Rectal smooth muscle tissue (tissue), 1 donor: ENCODE measurements at regions not wholly inside any gene's neighbourhood (a gene's known extent, or its start where the extent isn't known, plus 50 kb on each side); places are given as distances from the start of the nearest gene placed in this dataset.
"Not testable (repeated sequence)": the region's sequence is repeated elsewhere in the genome, so short reads cannot be mapped to it uniquely, and the experiment has no call there.

Experiments
- H3K27ac ChIP-seq: one replicate; pipeline ENCODE4 v1.7.0; 2013; ENCODE audit warnings: low read depth, low read length, inconsistent platforms
- H3K27me3 ChIP-seq: one replicate; pipeline ENCODE4 v1.7.0; 2013; ENCODE audit warnings: low read length; ENCODE audit not compliant: control insufficient read depth, insufficient read depth
- H3K36me3 ChIP-seq: one replicate; pipeline ENCODE4 v1.7.0; 2013; ENCODE audit warnings: low read length; ENCODE audit not compliant: control insufficient read depth, insufficient read depth
- H3K4me1 ChIP-seq: one replicate; pipeline ENCODE4 v1.7.0; 2013; ENCODE audit warnings: low read length; ENCODE audit not compliant: control insufficient read depth, insufficient read depth
- H3K4me3 ChIP-seq: one replicate; pipeline ENCODE4 v1.7.0; 2013; ENCODE audit warnings: low read length
- H3K9ac ChIP-seq: one replicate; pipeline ENCODE4 v1.7.0; 2013; ENCODE audit warnings: low read length

- Histone ChIP-seq H3K36me3 (no peaks in the 10 kb centered on the region), H3K9ac (no peak overlapping the region), H3K27ac (no peak overlapping the region), H3K4me3 (no peak overlapping the region), H3K27me3 (no peaks in the 10 kb centered on the region), H3K4me1 (no peaks in the 10 kb centered on the region)
Measured at GRCh38 chr13:44669534-44669933, 93.4 kb upstream of the TSC22D1 start.

- Histone ChIP-seq H3K27me3 (no peaks in the 10 kb centered on the region), H3K9ac (no peak overlapping the region), H3K36me3 (no peaks in the 10 kb centered on the region), H3K4me1 (no peaks in the 10 kb centered on the region), H3K4me3 (no peak overlapping the region), H3K27ac (no peak overlapping the region)
Measured at GRCh38 chr13:44668688-44669087, 92.6 kb upstream of the TSC22D1 start.

GRCh38 chr13:44667943-44668342 lies 91.8 kb upstream of the TSC22D1 start:
- Histone ChIP-seq H3K27me3 (no peaks in the 10 kb centered on the region), H3K36me3 (no peaks in the 10 kb centered on the region), H3K4me3 (no peak overlapping the region), H3K9ac (no peak overlapping the region), H3K27ac (peak overlapping the region; percentile 4), H3K4me1 (no peaks in the 10 kb centered on the region)

GRCh38 chr13:44666538-44666937 lies 90.4 kb upstream of the TSC22D1 start:
- not testable (repeated sequence) for H3K27ac ChIP-seq, H3K9ac ChIP-seq, H3K36me3 ChIP-seq, H3K27me3 ChIP-seq, H3K4me3 ChIP-seq, H3K4me1 ChIP-seq

GRCh38 chr13:44664308-44664707 lies 88.2 kb upstream of the TSC22D1 start:
- no peak overlapping the region for H3K9ac ChIP-seq
- H3K27ac ChIP-seq, result no peak overlapping the region
- no peaks in the 10 kb centered on the region for H3K36me3 ChIP-seq
- no peak overlapping the region for H3K4me3 ChIP-seq
- no peaks in the 10 kb centered on the region for H3K27me3 ChIP-seq
- H3K4me1 ChIP-seq, result no peaks in the 10 kb centered on the region

- Histone ChIP-seq H3K27me3 (no peaks in the 10 kb centered on the region), H3K4me1 (no peaks in the 10 kb centered on the region), H3K36me3 (no peaks in the 10 kb centered on the region), H3K4me3 (no peak overlapping the region), H3K9ac (no peak overlapping the region), H3K27ac (no peak overlapping the region)
Measured at GRCh38 chr13:44662515-44662914, 86.4 kb upstream of the TSC22D1 start.

GRCh38 chr13:44661936-44662335 lies 85.8 kb upstream of the TSC22D1 start:
- Histone ChIP-seq H3K4me1 (no peaks in the 10 kb centered on the region), H3K36me3 (no peaks in the 10 kb centered on the region), H3K27ac (no peak overlapping the region), H3K4me3 (no peak overlapping the region), H3K9ac (no peak overlapping the region), H3K27me3 (no peaks in the 10 kb centered on the region)

- no peaks in the 10 kb centered on the region for H3K4me1 ChIP-seq
Measured at GRCh38 chr13:44660050-44660449, 83.9 kb upstream of the TSC22D1 start.

GRCh38 chr13:44652962-44653660 lies 77.0 kb upstream of the TSC22D1 start:
- no peaks in the 10 kb centered on the region for H3K36me3 ChIP-seq
- no peak overlapping the region for H3K9ac ChIP-seq
- H3K4me1 ChIP-seq, result no peaks in the 10 kb centered on the region
- no peaks in the 10 kb centered on the region for H3K27me3 ChIP-seq
- no peak overlapping the region for H3K4me3 ChIP-seq
- H3K27ac ChIP-seq, result no peak overlapping the region

More at GRCh38 chr13:44660050-44660449, 83.9 kb upstream of the TSC22D1 start:
- Histone ChIP-seq H3K27ac (no peak overlapping the region), H3K4me3 (no peak overlapping the region), H3K36me3 (no peaks in the 10 kb centered on the region), H3K27me3 (no peaks in the 10 kb centered on the region), H3K9ac (no peak overlapping the region)

GRCh38 chr13:44652168-44652567 lies 76.0 kb upstream of the TSC22D1 start:
- Histone ChIP-seq H3K27me3 (no peaks in the 10 kb centered on the region), H3K36me3 (no peaks in the 10 kb centered on the region), H3K4me1 (no peaks in the 10 kb centered on the region), H3K9ac (no peak overlapping the region), H3K4me3 (no peak overlapping the region), H3K27ac (no peak overlapping the region)

- H3K27ac ChIP-seq, result no peak overlapping the region
- H3K4me3 ChIP-seq, result no peak overlapping the region
- no peaks in the 10 kb centered on the region for H3K27me3 ChIP-seq
- H3K9ac ChIP-seq, result no peak overlapping the region
- H3K4me1 ChIP-seq, result no peaks in the 10 kb centered on the region
- H3K36me3 ChIP-seq, result no peaks in the 10 kb centered on the region
Measured at GRCh38 chr13:44651724-44652123, 75.6 kb upstream of the TSC22D1 start.

- no peak overlapping the region for H3K27ac ChIP-seq
- no peak overlapping the region for H3K4me3 ChIP-seq
- H3K36me3 ChIP-seq, result no peaks in the 10 kb centered on the region
- no peaks in the 10 kb centered on the region for H3K27me3 ChIP-seq
- H3K4me1 ChIP-seq, result no peaks in the 10 kb centered on the region
- H3K9ac ChIP-seq, result no peak overlapping the region
Measured at GRCh38 chr13:44651209-44651608, 75.1 kb upstream of the TSC22D1 start.

- Histone ChIP-seq H3K4me3 (no peak overlapping the region), H3K27ac (no peak overlapping the region), H3K4me1 (no peaks in the 10 kb centered on the region), H3K27me3 (no peaks in the 10 kb centered on the region), H3K9ac (no peak overlapping the region), H3K36me3 (no peaks in the 10 kb centered on the region)
Measured at GRCh38 chr13:44649834-44650233, 73.7 kb upstream of the TSC22D1 start.
